ENCODE measurements at regions not wholly inside any gene's neighbourhood (a gene's known extent, or its start where the extent isn't known, plus 50 kb on each side); places are given as distances from the start of the nearest gene placed in this dataset.
A peak's percentile ranks its signal among the peaks of the same experiment; 100 is the strongest.
"Not testable (repeated sequence)": the region's sequence is repeated elsewhere in the genome, so short reads cannot be mapped to it uniquely, and the experiment has no call there.

DNA sequence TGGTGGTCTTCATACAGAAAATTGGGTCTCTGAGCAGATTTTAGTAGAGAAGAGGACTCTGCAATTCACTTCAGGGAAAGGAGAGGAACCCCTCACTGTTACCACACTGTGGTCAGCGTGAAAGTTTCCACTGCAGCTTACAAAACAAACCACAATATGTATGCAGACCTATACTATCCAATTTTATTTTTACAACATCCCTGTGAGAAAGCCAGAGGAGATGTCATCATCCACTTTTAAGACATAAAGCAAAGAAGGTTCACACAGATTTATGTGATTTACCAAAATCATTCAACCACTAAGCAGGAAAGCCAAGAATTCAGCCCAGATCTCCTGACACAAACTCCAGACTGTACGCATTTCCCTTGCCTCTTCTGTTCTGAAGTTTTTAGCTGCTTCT, 442.4 kb downstream of the FRK start:
- no peak for DNase-seq

DNA sequence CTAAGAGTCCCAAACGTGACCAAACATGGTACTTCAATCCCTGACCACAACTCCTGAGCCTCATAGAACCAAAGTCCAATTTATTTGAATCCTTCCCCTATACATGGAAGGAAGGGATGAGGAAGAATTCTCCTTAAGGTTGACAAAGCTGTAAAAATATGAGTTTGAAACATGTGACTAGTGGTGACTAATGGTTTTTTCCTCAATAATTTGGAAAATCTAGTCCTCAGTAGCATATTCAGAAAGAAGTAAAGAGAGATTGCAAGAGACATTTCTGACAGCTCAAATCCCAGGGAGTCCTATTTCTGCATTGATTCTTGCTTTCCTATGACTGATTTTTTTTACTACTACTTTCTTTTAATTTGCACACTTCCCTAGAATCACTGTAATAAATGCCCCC, 443.7 kb downstream of the FRK start:
- no peak for DNase-seq

DNA sequence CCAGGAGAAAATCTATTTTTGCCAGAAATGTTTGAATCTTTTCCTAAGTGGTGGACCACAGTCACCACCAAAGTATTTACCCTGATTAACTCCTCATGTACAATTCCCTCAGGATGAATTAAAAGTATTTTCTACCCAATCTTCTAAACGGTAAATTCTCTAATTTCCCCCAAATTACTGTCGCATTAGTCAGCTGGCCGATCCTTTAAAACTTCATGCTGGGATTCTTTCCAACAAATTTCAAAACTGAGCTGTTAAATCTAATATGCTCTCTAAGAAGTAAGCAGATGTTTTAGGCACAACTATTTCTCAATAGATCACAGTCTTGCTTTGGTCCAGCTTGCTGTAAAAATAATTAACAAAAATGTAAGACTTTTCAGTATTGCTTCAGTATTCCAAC, 447.2 kb downstream of the FRK start:
- no peak for DNase-seq

GRCh38 chr6:115612796-115613479, 447.8 kb downstream of the FRK start:
- no peak for DNase-seq

DNA sequence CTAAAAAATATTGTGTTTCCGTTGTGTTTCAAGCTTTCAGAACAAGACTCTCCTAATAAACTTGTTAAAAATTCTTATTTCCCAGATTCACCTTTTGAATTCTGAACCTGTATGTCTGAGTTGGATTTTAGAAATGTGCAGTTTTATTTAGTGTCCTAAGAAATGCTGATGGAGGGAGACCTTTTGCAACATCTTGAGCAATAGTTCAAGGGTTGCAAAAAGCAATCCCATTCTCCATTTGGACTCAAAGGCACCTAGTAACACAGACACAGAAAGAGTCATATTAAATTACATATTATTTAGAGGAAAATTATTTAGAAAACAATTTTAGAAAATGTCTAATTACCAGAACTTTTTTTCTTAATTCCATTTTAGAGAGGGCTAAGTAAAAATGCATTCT, 448.5 kb downstream of the FRK start:
- DNase-seq, result no peak

GRCh38 chr6:115610696-115611095, 450.0 kb downstream of the FRK start:
- no peak for DNase-seq

DNA sequence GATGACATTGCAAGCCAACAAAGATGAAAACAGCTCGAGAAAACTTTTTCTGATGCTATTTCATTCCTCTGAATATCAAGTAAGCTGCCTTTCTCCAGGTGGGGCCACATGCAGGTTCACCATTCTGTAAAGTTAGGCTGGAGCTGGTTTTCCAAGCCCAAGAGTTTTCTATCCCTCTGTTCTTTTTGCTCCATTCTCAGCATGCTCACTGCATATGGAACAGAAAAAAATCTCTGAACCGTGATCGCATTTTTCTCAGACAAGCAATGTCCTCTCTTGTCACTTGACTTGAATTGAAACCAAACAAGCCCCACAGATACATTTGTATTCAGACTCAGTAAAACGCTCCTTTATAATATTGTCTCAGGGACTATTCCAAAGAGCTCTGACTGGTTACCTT, 451.6 kb downstream of the FRK start:
- DNase-seq, result no peak

DNA sequence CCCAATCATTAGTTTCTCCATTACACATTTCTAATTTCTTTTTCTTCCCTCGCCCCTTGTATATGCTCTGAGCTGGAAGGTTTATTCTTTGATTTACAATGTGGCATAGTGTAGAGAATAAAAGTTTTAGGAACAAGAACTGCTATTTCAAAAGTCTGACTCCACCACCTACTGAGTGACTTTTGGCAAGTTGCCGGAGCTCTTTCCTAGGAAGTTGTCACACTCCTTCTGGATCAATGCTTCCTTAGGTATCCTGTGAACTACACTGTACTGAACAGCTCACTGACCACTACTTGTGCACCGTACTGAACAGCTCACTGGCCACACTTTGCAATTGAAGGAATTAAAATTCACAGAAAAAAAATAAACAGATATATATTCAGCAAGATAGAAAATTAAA, 458.2 kb downstream of the FRK start:
- no peak for DNase-seq

DNA sequence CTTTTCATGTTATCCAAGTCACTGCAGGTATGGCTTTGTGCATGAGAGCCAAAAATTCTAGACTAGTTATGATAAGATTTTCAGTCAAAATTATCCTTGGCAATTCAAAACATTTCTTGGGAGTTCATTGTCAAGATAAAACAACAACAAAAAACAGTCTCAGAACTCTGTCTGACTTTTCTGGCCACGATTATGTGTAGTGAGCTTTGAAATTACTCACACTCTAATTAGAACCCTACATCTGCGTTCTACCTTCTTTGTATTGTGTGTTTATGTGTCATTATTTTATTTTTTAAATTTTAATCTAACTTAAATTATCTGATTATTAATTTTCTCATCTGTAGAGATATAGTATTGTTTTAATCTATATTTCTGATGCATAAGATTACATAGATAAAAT, 459.2 kb downstream of the FRK start:
- no peak for DNase-seq

DNA sequence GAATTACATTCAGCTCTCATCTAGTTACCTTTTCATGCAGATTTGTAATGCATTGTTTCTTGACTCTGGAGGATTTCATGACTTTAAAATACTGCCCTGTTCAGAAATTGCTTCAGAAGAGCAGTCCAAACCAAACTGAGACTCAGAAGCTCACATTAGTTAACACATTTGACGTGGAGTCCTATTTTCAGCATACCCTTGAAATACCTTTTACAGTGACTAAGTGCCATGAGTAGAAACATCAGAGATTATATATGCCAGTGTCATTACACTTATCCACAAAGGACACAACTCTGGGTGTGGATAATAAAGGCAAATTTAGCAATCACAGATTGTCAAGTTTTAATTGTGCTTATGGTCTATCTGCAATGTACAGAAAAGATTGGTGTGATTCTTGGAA, 459.6 kb downstream of the FRK start:
- no peak for DNase-seq

DNA sequence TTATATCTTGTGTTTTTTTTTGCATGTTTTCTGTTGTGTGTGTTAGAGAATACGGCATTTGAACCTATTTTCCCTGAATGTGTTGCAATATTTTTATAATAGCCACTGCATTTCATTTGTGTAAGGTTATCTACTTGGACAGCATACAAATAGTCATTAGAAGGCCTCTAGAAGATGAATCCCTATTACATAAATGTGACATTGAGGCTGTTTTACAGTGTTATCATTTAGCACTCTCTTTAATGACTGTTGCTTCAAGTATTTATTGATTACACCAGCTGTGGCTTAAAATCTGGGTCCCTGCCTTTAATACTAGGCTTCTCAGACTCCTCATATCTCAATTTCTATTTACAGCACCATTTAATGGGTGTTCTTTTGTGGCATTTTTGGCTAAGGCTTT, 465.8 kb downstream of the FRK start:
- DNase-seq, result no peak

DNA sequence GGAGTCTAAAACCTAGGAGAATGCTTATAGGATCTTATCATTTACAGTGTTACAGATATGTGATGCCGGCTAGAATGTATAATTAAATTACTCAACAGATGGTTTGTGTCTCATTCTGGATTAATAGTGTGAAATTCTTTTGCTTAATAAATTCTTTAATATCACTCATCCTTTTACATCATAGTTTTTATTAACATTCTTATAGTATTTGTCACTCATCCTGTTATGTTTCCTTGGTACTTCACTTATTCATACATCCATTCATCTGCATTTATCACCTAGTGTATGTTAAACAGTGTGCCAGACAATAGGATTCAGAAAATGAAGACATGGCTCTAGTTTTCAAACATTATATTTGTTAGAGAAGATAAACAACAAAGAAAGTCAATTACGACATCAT, 468.7 kb downstream of the FRK start:
- no peak for DNase-seq

- not testable (repeated sequence) for DNase-seq
These were observed 471.6 kb downstream of the FRK start for GRCh38 chr6:115589072-115589471.

DNA sequence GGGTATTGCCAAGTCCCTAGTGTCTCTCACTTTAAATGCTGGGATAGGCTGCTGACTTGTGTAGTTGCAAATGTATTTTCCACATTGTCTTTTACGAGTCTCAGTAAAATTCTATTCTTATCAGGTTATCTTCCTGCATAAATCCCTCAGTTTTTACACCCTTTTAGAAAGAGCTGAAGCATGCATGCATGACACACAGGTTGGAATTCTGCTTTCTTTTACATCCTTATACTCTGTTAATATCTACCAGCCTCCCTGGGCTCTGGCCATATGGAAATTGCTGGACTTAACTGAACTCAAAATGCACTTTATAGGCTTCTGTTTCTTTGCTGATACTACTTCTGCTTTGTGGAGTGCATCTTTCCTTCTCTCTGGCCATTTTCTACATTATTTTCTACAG, 477.4 kb downstream of the FRK start:
- DNase-seq, result no peak

DNA sequence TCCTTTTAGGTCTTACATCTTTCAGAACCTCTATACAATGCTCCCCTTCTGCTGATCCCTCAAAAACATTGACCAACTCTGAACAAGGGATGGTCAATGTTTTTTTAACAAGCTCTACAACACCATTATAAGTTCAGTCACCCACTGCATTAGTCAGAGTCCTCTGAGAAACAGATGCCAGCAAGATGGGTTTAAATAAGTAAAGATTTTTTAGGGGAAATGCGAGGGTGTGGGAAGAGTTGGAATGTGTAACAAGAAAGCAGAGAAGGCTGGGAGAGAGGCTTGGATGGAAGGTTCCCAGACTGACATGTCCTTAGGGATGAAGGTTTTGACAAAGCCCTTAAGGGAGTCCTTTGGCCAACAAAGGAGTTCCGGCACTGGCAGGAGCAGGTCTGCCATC, 478.3 kb downstream of the FRK start:
- no peak for DNase-seq

- DNase-seq, result not testable (repeated sequence)
These were observed 481.1 kb downstream of the FRK start for GRCh38 chr6:115579565-115579964.

DNA sequence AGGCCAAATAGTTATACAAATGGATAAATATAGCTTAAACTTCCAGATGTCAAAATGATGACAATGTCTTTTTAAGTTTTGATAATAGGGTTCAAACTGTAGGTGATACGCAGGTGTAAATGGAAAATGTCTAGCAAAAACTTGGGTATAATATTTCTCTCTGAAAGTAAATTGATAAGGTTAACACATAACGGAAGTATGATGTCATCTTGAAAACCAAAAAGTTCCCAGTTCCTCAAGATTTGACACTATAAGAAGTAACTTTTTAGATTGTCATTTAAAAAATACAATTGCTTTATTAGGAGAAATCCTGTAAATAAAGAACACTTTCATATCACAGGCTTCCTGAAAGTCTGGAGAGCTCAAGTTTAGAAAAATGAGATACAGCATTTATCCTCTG, 483.4 kb downstream of the FRK start:
- DNase-seq, result no peak

DNA sequence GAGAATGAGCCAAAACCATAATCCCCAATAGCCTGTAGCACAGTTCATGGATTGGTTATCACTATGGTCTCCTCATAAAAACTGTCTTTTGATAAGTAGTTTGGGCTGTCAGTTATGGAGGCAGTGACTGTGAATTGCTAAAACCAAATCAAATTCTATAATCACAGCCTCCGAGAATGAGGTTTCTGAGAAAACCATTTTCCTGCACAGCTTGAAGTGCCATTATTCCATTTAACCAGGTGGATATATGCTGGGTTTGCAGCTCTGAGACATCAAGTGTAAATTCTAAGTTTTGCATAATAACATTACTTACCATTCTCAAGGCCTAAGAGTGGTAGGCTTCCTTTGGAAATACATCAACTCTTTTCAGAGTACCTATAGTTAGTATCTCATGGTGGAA, 485.4 kb downstream of the FRK start:
- DNase-seq, result no peak

DNA sequence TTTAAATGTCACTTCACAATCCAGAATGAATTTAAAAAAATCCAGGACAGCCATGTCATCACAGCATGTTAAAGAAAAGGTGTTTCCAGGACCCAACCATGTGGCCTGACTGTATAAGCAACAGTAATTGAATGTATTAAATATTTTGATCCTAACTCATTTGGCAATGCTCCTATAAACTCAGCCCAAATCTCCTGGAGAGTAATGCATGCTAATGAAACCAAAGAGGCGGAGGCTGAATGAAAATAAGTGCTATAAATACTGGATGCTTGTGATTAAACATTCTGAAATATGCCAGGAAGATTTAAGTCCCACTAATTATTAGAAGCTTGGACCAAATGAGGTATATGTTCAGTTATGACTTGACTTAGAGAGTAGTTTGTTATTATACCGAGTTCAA, 486.8 kb downstream of the FRK start:
- DNase-seq, result no peak

DNA sequence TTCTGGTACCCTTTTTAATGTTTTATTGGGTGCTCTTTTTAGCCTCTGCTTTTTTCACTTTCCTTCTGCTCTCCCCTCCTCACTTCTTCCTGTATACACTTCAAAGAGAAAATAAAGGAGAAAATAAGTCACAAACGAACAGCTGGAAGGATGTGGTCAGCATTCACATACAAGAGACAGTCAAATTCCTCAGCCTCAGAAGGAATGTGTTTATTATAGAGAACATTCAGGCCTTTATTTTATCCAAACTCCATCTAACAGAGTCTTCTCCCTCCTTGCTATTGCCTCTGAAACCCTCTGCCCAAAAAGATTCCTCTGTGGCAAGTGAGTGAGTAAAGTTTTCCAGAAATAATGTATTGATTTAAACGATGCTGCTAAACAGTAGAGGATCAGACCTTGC, 490.4 kb downstream of the FRK start:
- DNase-seq, result no peak

DNA sequence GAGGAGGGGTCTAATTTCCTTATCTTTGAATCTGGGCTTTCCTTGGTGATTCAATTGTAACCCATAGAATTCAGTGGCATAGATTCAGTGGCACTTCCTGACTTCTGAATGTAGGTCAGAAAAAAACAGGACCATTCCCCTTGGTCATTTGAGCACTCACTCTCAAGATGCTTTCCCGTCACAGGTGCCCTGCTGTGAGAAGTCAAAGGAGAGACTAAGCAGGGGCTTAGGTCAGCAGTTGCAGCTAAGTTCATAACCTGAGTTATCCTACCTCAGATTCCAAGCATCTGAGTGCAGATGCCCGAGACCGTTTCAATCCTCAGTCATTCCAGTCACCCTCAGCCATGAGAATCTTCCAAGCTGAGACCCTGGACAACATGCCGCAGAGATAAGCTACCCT, 506.6 kb downstream of the FRK start:
- no peak for DNase-seq

- DNase-seq, result peak; percentile 43
These were observed 509.2 kb downstream of the FRK start for GRCh38 chr6:115551527-115551926.

GRCh38 chr6:115545672-115545986, 515.1 kb downstream of the FRK start:
- no peak for DNase-seq

DNA sequence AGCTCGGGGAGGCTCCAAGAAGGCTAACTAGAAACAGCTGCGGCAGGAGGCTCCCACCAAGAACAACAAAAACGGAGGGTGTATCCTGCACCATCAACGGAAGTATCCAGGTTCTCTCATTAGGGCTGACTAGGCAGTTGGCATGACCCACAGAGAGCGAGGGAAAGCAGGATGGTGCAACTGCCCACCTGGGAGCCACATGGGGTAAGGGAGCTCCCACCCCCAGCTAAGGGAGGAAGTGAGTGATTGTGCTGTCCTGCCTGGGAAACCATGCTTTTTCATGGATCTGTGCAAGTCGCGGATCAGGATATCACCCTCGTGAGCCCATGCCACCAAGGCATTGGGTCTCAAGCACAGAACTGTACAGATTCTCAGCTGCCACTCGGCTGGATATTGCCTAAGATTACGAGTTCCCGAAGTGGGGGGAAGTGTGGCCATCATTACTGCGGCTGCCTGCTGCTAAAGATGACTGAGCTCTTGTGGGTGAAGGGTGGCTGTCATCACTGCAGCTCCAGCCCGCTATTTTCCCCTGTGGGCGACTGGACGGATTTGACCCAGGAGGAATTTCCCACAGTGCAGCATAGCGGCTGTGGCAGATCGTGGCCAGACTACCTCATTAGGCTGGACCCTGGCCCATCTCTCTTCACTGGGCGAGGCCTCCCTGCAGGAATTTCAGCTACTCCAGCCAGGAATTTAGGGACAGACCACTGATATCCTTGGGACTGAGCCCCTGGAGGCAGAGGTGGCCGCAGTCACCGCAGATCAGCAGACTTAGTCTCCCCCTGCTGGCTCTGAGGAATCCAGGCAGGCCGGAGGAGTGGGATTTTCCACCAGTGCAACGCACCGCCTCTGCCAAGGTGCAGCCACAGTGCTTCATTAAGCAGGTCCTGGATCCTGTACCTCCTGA, 515.7 kb downstream of the FRK start:
- DNase-seq, result no peak
